Prostate gland (tissue), 2 donors: ENCODE measurements at regions not wholly inside any gene's neighbourhood (a gene's known extent, or its start where the extent isn't known, plus 50 kb on each side); places are given as distances from the start of the nearest gene placed in this dataset.

Experiments
- CTCF ChIP-seq, 4 experiments: fragments of 200-600 bp in 2 of 4; fragments of 450-650 bp in 2 of 4; sonication (generic) in 2 of 4; IDR thresholded peaks; 1 replicate in 3 of 4; 2 replicates in 1 of 4; pipeline ENCODE4 v1.5.1; 2016 to 2019; ENCODE audit warnings: antibody characterized with exemption in 4 of 4, mild to moderate bottlenecking in 2 of 4, moderate library complexity in 2 of 4
- POLR2A ChIP-seq: fragments of 450-650 bp; IDR thresholded peaks from one replicate; pipeline ENCODE4 v1.6.1; 2016; ENCODE audit warnings: antibody characterized with exemption, mild to moderate bottlenecking
- POLR2AphosphoS5 ChIP-seq: sonication (generic); formaldehyde crosslinking; IDR thresholded peaks from one replicate; pipeline ENCODE4 v1.6.1; 2017; ENCODE audit warnings: antibody characterized with exemption

- no peak for TF ChIP-seq CTCF (IDR thresholded peaks at IDR 0.05)
- TF ChIP-seq POLR2AphosphoS5 = no peak
- no peak for TF ChIP-seq POLR2A
These were observed 63.2 kb downstream of the SIK1 start for GRCh38 chr21:43363506-43364260.
